Endothelial cell of umbilical vein (primary cell): ENCODE measurements at regions not wholly inside any gene's neighbourhood (a gene's known extent, or its start where the extent isn't known, plus 50 kb on each side); places are given as distances from the start of the nearest gene placed in this dataset.

Source experiments
- BruUV-seq: library from RNA; stranded (reverse); fragments of 400-500 nt; replicated peaks from 2 replicates; lab custom pipeline; 2021; lab: Mats Ljungman, UMichigan
- CTCF ChIA-PET: fragments of 300-600, 350-600 bp; sonication (Branson Sonifier 250); formaldehyde crosslinking; loops from one replicate; lab custom pipeline; 2021; ENCODE audit warnings: antibody characterized with exemption, inconsistent platforms; lab: Charles Lee
- POLR2A ChIA-PET: fragments of 300-600, 350-600 bp; sonication (Branson Sonifier 250); formaldehyde crosslinking; loops from one replicate; lab custom pipeline; 2021; ENCODE audit warnings: antibody characterized with exemption, inconsistent platforms; lab: Charles Lee
- DNase-seq: peaks from one replicate; pipeline ENCODE4 v3.0.0-alpha.2; 2011; ENCODE audit warnings: low read depth, low spot score
- FAIRE-seq: peaks from 2 replicates; lab custom pipeline; 2011; peaks lifted over from hg19 to GRCh38; lab: Jason Lieb, UNC
- H2AFZ ChIP-seq: 2 replicates; pipeline ENCODE4 v1.6.0; 2012; ENCODE audit warnings: low read depth, low read length, control low read depth, inconsistent platforms
- H3K27ac ChIP-seq: 2 replicates; pipeline ENCODE4 v1.5.1; 2011; ENCODE audit warnings: low read depth, mild to moderate bottlenecking, control low read depth, low read length, moderate library complexity; ENCODE audit not compliant: insufficient read depth
- H3K27me3 ChIP-seq, 2 experiments: 2 replicates each; pipeline versions ENCODE4 v1.6.0 to v1.6.1; 2011; ENCODE audit warnings: low read length in 2 of 2, mixed read lengths in 1 of 2; ENCODE audit not compliant: control insufficient read depth in 2 of 2, insufficient read depth in 2 of 2
- H3K36me3 ChIP-seq, 2 experiments: 2 replicates in 1 of 2; 3 replicates in 1 of 2; pipeline ENCODE4 v1.5.1; 2011; ENCODE audit warnings: low read length in 2 of 2, mild to moderate bottlenecking in 1 of 2, moderate library complexity in 1 of 2; ENCODE audit not compliant: control insufficient read depth in 2 of 2, insufficient read depth in 2 of 2; ENCODE audit errors: extremely low read depth in 1 of 2
- H3K4me1 ChIP-seq: 3 replicates; pipeline ENCODE4 v1.5.1; 2011; ENCODE audit warnings: mild to moderate bottlenecking, low read length; ENCODE audit not compliant: control insufficient read depth, insufficient read depth; ENCODE audit errors: extremely low read depth
- H3K4me2 ChIP-seq: 2 replicates; pipeline ENCODE4 v1.6.1; 2011; ENCODE audit warnings: low read length, control low read depth, mixed read lengths; ENCODE audit not compliant: insufficient read depth
- H3K4me3 ChIP-seq, 3 experiments: fragments of 200-600 bp in 1 of 3; sonication (generic), shearing (Covaris generic) in 1 of 3; replicated peaks in 1 of 3; 2 replicates each; pipeline ENCODE4 v1.5.1; 2011 to 2016; ENCODE audit warnings: control low read depth in 3 of 3, low read length in 3 of 3, mild to moderate bottlenecking in 2 of 3, inconsistent platforms in 1 of 3, low read depth in 1 of 3, moderate library complexity in 1 of 3; ENCODE audit not compliant: insufficient read depth in 1 of 3
- H3K79me2 ChIP-seq: 2 replicates; pipeline ENCODE4 v1.6.0; 2012; ENCODE audit warnings: low read length, inconsistent platforms; ENCODE audit not compliant: control insufficient read depth, insufficient read depth
- H3K9ac ChIP-seq: replicated peaks from 2 replicates; pipeline ENCODE3; 2011; ENCODE audit warnings: low read length, control low read depth; ENCODE audit not compliant: insufficient read depth; ENCODE audit errors: extremely low read depth
- H3K9me1 ChIP-seq: replicated peaks from 3 replicates; pipeline ENCODE4 v1.6.0; 2011; ENCODE audit warnings: mild to moderate bottlenecking, low read length; ENCODE audit not compliant: control insufficient read depth, insufficient read depth; ENCODE audit errors: extremely low read depth
- H3K9me3 ChIP-seq: replicated peaks from 2 replicates; pipeline ENCODE4 v1.5.1; 2012; ENCODE audit warnings: low read length, inconsistent platforms; ENCODE audit not compliant: control insufficient read depth, insufficient read depth
- H4K20me1 ChIP-seq: replicated peaks from 2 replicates; pipeline ENCODE3; 2011; ENCODE audit warnings: mild to moderate bottlenecking, low read length; ENCODE audit not compliant: control insufficient read depth, insufficient read depth; ENCODE audit errors: extremely low read depth
- EZH2 ChIP-seq: IDR thresholded peaks from 2 replicates; pipeline ENCODE4 v1.6.1; 2012; ENCODE audit warnings: borderline replicate concordance, low read depth, mild to moderate bottlenecking, moderate library complexity, low read length, inconsistent platforms; ENCODE audit not compliant: severe bottlenecking
- JUN ChIP-seq: IDR thresholded peaks from 2 replicates; pipeline ENCODE4 v1.6.1; 2011; ENCODE audit warnings: borderline replicate concordance, low read depth; ENCODE audit not compliant: insufficient read length, insufficient read depth
- POLR2A ChIP-seq: IDR thresholded peaks from 2 replicates; pipeline ENCODE4 v1.6.1; 2012; ENCODE audit warnings: low read depth, mild to moderate bottlenecking, control low read depth, low read length
- dilution Hi-C: fragments of 300-500 bp; cut with MboI; formaldehyde crosslinking; loops from one replicate; pipeline ENCODE4 v1.15.0; 2019; ENCODE audit warnings: low sequenced_read_pairs; ENCODE audit not compliant: extremely low pct_ligation_motif_present
- intact Hi-C: fragments of 100-400 bp; cut with micrococcal nuclease; formaldehyde crosslinking; loops from one replicate; pipeline ENCODE4 v1.10.0; 2022
- TF ChIP-seq, protein P1 (sequence below), 2 donors: IDR thresholded peaks; 1 replicate in 1 of 2; 2 replicates in 1 of 2; pipeline ENCODE4 v1.5.1; 2011; ENCODE audit warnings: low read length in 2 of 2, mild to moderate bottlenecking in 2 of 2, moderate library complexity in 2 of 2, control low read depth in 1 of 2, inconsistent platforms in 1 of 2, low read depth in 1 of 2; ENCODE audit not compliant: insufficient read depth in 1 of 2; ENCODE audit errors: extremely low read depth in 1 of 2
- TF ChIP-seq, protein P2 (sequence below): IDR thresholded peaks from 2 replicates; pipeline ENCODE4 v1.6.1; 2011; ENCODE audit not compliant: insufficient read depth, insufficient read length

DNA sequence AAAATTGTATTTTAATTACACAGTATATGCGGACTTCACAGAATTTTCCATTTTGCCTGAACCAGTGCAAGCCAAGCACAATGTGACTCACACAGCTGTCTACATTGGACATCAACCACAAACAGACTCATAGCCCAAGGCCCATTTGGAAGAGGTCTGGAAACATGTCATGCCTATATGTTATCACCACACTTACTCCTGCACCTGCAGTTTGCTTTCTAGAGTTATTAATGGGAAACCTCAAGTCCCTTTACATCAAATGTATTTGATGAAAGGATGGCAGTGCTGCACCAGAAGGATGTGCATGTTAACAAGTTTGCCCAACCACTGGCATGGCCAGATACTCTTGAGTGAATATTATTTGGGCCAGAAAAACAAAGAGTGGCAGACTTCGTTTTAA is 548.9 kb upstream of the CDH2 start:
- Histone ChIP-seq H3K36me3 (no peaks in the 10 kb centered on the region), H3K79me2 (no peaks in the 10 kb centered on the region), H3K4me2 (no peak overlapping the region), H3K9me1 (no peaks in the 10 kb centered on the region), H3K9ac (no peak overlapping the region), H3K4me1 (peaks cover 4% of the 10 kb centered on the region), H4K20me1 (no peaks in the 10 kb centered on the region), H3K27ac (no peak overlapping the region), H3K27me3 (no peaks in the 10 kb centered on the region), H3K4me3 (no peak overlapping the region), H2AFZ (no peak overlapping the region), H3K9me3 (no peaks in the 10 kb centered on the region)
- no peak for DNase-seq
- no TSS peak for BruUV-seq
- CTCF ChIA-PET, result no interaction called here
- TF ChIP-seq POLR2A (no peak), EZH2 (no peak)
- TF ChIP-seq, protein P1, sequence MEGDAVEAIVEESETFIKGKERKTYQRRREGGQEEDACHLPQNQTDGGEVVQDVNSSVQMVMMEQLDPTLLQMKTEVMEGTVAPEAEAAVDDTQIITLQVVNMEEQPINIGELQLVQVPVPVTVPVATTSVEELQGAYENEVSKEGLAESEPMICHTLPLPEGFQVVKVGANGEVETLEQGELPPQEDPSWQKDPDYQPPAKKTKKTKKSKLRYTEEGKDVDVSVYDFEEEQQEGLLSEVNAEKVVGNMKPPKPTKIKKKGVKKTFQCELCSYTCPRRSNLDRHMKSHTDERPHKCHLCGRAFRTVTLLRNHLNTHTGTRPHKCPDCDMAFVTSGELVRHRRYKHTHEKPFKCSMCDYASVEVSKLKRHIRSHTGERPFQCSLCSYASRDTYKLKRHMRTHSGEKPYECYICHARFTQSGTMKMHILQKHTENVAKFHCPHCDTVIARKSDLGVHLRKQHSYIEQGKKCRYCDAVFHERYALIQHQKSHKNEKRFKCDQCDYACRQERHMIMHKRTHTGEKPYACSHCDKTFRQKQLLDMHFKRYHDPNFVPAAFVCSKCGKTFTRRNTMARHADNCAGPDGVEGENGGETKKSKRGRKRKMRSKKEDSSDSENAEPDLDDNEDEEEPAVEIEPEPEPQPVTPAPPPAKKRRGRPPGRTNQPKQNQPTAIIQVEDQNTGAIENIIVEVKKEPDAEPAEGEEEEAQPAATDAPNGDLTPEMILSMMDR (IDR thresholded peaks at IDR 0.05; ENCODE audit: extremely low read depth in 1 of 2, insufficient read depth in 1 of 2, low read depth in 1 of 2, low read length in 2 of 2), result no peak
- no peak for FAIRE-seq
- dilution Hi-C loops, result no loop called here
- intact Hi-C loops, result no loop called here
- POLR2A ChIA-PET, result no interaction called here

DNA sequence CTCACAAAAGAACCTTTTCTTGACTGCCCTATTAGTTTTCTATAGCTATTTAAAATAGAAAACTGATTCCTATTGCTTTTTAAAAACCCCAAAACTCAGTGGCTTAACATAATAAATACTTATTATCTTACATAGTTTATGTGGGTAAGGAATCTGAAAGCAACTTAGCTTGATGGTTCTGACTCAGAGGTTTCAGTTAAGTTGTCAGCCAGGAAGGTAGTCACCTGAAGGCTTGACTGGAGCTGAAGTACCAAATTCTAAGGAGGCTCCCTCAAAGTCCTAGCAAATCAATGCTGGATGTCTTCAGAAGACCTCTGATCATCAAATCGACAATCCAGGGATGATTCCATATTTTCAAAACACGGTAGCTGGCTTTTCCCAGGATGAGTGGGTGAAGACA is 546.6 kb upstream of the CDH2 start:
- H3K9me1 ChIP-seq, result no peaks in the 10 kb centered on the region
- peaks cover 9% of the 10 kb centered on the region for H3K4me1 ChIP-seq
- no peaks in the 10 kb centered on the region for H3K79me2 ChIP-seq
- H2AFZ ChIP-seq, result no peak overlapping the region
- TF ChIP-seq EZH2 (no peak), JUN (no peak)
- TF ChIP-seq, protein P2, sequence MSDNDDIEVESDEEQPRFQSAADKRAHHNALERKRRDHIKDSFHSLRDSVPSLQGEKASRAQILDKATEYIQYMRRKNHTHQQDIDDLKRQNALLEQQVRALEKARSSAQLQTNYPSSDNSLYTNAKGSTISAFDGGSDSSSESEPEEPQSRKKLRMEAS, result no peak
- ChIA-PET POLR2A (no interaction called here), CTCF (no interaction called here)
- no peak for FAIRE-seq
- H3K9me3 ChIP-seq, result no peaks in the 10 kb centered on the region
- H3K4me3 ChIP-seq, result no peak overlapping the region
- no peak overlapping the region for H3K9ac ChIP-seq
- no TSS peak for BruUV-seq
- dilution Hi-C loops (no loop called here), intact Hi-C loops (no loop called here)
- H3K36me3 ChIP-seq, result no peaks in the 10 kb centered on the region
- H3K27me3 ChIP-seq, result no peaks in the 10 kb centered on the region
- H3K27ac ChIP-seq, result no peak overlapping the region
- H4K20me1 ChIP-seq, result no peaks in the 10 kb centered on the region
- no peak for DNase-seq
- H3K4me2 ChIP-seq, result no peak overlapping the region
